NCI-H510A (cell line): ENCODE measurements at regions not wholly inside any gene's neighbourhood (a gene's known extent, or its start where the extent isn't known, plus 50 kb on each side); places are given as distances from the start of the nearest gene placed in this dataset.
A peak's percentile ranks its signal among the peaks of the same experiment; 100 is the strongest.

Experiments used
- DNase-seq: peaks from one replicate; lab custom pipeline; 2025; lab: John Stamatoyannopoulos, UW

DNA sequence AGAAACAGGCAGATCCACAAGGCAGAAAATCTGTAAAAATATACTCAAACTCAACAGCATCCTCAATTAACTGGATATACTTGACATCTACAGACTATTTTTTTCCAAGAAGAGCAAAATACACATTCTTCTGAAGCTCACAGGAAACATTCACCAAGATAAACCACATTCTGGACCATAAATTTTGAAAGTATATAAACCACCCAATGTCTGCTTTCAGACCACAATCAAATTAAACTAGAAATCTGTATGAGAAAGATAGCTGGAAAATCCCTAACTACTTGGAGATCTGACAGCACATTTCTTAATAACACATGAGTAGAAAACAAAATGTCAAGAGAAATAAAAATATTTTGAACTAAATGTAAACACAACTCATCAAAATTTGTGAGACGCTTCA lies 195.5 kb downstream of the ERMARD start:
- DNase-seq, result no peak

DNA sequence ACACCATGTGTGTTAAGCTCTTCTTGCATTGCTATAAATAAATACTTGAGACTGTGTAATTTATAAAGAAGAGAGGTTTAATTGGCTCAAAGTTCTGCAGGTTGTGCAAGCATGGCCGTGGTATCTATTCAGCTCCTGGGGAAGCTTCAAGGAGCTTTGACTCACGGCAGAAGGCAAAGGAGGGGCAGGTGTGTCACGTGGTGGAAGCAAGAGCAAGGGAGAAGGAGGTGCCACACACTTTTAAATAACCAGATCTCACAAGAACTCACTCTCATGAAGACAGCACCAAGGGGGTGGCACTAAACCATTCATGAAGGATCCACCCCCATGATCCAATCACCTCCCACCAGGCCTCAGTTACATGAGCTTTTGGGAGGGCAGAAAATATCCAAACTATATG lies 193.7 kb downstream of the ERMARD start:
- no peak for DNase-seq

DNA sequence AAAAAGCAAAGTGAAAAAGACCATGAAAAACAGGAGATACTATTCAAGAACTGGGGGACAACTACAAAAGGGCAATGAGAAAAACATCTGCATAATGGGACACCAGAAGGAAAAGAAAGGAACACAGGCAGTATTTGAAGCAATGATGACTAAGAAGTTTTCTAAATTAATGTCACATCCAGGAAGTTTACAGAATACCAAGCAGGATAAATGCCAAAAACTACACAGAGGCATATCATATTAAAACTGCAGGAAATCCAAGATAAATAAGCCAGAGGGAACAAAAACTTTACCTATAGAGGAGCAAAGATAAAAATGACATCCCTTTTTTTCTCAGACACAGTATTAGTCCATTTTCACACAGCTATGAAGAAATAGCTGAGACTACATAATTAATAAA lies 193.0 kb downstream of the ERMARD start:
- no peak for DNase-seq

DNA sequence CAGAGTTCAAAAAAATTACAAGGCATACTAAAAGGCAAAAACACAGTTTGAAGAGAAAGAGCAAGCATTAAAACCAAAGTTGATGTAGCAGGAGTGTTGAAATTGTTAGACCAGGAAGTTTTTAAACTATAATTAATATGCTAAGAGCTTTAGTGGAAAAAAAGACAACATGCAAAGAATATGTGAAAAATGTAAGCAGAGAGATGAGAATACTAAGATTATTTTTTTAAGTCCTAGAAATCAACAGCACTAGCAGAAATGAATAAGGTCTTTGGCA lies 192.6 kb downstream of the ERMARD start:
- no peak for DNase-seq

GRCh38 chr6:169943241-169944060 lies 192.0 kb downstream of the ERMARD start:
- no peak for DNase-seq

GRCh38 chr6:169942173-169942572 lies 190.8 kb downstream of the ERMARD start:
- no peak for DNase-seq

DNA sequence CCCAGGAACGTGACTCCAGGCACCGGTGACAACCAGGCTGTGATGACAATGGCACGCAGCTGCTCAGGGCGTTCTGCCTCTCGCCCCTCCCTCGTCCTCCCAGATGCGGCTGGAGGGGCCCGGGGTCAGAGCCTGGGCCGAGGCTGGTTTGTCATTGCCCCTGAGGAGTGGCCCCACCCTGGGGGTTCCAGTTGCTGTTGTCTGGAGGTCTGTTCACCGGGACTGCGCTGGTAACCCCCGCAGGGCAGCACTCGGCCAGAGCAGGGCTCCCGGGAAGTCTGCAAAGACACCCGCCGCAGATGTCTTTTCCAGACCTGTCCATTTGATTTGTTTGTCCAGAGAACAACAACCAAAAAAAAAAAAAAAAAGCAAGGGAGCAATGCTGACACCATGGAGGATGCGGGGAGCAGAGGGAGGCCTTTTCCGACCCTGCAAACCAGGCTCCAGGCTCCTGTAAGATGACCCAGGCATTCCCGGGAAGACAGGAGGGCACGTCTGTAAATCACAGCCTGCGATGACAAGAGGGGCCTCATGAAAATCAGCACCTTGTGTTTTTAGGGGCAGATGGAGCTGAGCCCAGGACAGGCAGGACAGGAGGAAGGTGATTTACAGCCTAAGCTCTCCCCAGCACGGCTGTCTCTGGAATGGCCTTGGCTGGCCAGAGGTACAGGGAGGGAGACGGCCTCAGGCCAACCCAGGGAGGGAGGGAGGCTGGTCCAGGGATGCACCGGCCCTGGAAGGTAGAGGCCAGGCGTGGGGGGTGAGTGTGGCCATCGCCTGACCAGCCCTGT lies 189.3 kb downstream of the ERMARD start:
- no peak for DNase-seq

- no peak for DNase-seq
Measured at GRCh38 chr6:169939554-169940164, 188.2 kb downstream of the ERMARD start.

DNA sequence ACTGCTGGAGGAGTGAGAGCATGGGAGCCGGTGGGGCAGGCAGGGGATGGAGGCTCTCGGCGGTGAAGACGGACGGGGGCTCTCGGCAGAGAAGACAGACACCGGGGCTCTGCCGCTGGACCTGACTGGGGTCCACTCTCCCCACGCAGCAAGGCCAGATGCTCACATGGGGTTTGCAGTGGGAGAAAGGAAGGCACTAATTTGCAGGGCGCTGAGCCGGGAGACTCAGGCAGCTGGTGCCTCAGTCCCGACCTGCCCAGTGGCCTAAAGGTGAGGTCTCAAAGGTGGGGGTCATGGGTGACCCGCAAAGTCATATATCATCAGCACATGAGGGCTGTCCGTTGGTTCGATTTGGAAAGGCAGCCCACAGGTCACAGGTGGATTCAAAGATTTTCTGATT lies 187.3 kb downstream of the ERMARD start:
- DNase-seq, result no peak

- no peak for DNase-seq
Measured at GRCh38 chr6:169938262-169938701, 186.9 kb downstream of the ERMARD start.

- no peak for DNase-seq
Measured at GRCh38 chr6:169937389-169938261, 186.2 kb downstream of the ERMARD start.

DNA sequence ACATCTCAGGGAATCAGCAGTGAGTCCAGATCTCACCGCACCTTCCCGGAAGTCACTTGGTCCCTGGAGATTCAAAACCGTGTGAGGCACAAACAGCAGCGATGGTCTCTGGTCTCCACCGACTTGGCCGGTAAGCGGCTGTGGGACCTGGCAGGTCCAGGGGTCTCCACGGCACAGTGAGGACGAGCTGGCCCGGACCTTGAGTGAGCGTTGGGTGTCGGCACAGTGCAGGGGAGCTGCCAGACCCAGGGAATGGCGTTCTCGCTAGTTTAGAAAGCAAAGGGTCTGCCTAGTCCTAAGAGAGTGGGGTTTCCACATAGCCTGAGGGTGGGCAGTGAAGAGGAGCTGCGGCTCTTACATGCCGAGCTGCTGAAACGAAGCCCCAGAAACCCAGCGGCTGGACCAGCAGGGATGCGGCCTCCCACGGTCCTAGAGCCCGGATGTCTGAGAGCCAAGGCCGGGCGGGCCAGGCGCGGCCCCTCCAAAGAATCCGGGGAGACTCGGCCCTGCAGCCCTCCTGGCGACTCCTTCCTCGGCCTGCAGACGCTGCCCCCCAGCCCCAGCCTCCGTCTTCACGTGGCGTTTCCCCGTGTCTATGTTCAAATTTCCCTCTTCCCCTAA lies 185.0 kb downstream of the ERMARD start:
- no peak for DNase-seq

DNA sequence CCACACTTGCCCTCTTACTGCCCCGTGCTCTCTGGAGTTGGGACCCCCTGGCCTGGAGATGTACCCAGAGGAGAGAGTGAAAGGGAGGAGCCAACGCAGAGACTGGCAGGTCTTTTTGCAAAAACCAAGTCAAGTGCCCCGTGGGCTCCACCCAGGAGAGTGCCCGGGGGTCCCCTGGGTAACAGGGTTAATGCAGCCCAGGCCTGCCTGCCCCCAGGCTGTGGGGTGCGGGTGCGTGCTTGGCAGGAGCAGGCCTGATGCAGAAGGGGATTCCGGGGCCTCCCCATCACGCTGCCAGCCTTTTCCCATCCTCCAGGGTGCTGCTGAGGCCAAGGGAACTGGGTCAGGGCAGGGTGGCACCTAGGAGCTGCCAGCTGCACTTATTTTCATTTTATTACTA lies 184.4 kb downstream of the ERMARD start:
- DNase-seq, result no peak

GRCh38 chr6:169935348-169935718 lies 183.9 kb downstream of the ERMARD start:
- no peak for DNase-seq

- DNase-seq, result no peak
Measured at GRCh38 chr6:169934699-169935347, 183.4 kb downstream of the ERMARD start.

- DNase-seq, result no peak
Measured at GRCh38 chr6:169933839-169934698, 182.6 kb downstream of the ERMARD start.

DNA sequence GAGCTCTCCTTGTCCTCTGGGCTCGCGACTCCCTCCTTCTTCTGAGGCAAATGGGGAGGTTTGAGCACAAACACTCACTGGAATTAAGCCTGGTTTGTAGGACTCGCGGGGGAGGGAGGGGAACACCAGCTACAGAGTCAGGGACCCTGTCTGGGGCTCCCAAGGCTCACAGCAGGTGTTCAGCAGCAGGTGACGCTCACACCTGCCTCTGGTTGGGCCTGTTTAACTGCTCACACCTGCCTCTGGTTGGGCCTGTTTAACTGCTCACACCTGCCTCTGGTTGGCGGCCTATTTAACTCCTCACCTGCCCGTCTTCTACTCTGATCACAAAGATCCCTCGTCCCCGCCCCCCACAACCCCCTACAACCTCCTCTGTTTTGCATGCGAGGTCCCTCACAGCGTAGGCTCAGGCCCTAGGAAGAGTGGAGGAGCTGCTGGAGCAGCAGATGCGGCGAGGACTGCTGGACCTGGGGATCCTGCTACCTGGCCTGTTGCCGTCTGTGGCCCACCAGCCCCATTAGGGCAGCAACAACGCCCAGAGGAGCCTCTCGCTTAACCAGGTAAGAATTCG lies 181.9 kb downstream of the ERMARD start:
- DNase-seq, result peak; percentile 87

GRCh38 chr6:169932491-169932890 lies 181.1 kb downstream of the ERMARD start:
- peak; percentile 44 for DNase-seq

DNA sequence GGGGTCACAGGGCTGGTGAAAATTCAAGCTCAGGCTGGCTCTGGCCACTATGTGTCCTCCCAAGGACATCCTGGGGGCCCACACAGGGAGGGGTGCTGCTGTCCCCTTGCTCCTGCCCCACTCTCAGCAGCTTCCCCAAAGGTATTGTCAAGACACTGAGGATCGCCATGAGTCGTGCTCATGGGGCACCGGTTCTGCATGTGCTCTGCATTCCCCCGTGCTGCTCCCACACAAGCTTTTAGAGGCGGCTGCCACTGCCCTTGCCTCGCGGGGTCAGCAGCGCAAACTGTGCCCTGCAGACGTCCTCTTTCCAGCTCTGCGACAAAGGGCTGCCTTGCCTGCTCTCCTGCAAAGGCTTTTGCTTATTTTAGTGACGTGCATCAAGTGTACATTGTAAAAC lies 179.8 kb downstream of the ERMARD start:
- DNase-seq, result peak; percentile 43

DNA sequence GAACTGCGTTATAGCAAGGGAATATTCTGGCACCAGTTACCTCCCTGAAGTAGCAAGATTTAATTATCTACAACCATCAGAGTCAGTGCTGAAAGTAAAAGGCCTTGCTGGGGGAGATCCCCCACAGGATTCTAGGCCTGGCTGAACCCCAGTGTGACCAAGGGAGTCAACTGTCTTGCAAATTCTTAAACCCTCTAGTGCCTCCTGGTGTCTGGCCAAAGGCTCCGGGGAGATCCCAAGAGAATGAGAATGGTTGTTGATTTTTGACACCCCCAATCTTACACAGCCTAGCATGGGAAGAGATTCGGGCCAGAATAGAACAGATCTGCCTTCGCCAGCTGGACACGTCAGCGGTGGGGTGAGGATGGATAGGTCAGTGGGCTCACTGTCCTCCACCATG lies 179.4 kb downstream of the ERMARD start:
- DNase-seq, result no peak
